ENCODE measurements at regions not wholly inside any gene's neighbourhood (a gene's known extent, or its start where the extent isn't known, plus 50 kb on each side); places are given as distances from the start of the nearest gene placed in this dataset.

DNA sequence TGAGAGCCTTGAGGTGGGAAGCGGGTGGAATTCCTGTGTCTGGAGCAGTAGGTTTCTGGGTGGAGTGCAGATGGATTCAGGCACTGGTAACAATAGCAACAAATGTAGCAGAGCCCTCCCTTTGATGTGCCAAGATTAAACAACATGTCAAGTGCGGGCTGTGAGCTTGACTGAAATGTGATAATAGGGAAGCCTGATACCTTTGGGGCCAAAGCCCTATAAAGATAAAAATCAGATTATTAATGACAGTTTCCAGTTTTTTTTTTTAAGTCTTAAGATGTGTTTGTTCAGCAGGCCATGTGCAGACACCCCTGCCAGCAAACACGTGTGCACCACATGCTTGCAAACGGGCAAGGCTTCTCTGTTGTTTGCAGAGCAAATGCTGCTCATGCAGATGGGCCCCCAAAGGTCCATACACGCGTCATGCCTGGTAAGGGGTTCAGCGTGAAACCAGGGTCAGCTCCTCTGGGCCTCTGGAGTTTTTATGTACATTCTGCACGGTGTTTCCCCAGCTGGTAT lies 193.2 kb downstream of the GADD45G start:
- no peak for DNase-seq

DNA sequence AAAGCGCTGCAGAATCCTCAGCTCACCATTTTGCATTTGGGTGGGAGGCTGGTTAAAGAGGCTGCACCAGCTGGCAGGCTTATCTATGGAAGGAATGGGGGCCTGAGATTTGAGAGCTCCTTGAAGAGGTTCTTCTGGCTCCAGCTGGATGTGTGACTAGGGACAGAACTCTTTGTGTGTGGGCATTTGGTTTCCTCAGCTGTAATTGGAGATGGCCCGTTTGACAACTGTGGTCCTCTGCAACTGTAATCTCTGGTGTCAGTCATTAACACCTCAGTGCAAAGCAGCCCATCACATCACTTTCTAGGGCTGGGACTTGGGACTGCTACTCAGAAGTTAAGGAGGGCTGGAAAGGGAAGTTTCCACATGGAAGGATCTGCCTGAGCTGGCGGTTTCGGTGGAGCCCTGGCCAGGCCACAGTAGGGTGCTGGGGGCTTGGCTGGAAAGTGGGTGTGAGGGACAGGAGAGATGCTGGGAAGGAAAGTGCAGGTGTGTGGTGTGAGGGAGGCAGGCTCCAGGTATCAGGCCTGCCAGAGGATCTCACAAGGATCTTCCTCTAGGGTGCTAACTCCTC lies 193.8 kb downstream of the GADD45G start:
- no peak for DNase-seq

DNA sequence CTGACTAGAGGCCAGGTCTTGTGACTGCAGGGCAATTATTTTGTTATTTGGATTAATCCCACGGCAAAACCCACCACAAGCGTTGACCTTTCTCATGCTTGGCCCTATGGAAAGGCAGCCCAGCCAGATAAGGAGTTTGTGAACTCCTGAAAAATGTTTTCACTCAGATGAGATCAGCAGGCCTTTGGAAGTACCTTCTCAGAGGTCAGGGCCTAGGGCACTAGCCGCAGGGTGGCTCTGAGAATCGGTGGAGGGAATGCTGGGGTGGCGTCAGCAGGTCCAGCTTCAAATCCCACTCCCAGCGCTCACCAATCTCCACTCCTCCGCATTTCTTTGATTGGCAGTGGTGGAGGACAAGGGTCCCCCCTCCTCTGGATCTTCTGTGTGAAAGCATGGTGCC lies 194.4 kb downstream of the GADD45G start:
- no peak for DNase-seq

DNA sequence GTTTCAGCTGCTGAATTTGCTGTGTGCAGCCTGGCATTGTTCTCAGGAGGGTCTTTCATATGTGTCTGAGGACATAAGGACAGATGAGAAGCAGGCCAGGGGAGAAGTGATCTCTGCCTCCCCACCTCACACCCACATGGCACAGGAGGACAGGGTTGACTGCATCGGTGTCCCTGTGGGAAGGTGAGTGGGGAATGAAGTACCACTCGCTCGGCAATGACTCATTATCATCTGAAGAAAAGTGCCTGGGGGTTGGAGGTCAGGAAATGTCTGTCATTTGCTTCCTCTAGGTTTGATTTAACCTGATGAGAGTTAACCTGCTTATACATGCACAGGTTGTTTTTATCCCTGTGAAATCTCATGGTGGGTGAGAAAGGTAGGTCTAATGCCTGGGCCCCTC lies 195.0 kb downstream of the GADD45G start:
- DNase-seq = no peak

DNA sequence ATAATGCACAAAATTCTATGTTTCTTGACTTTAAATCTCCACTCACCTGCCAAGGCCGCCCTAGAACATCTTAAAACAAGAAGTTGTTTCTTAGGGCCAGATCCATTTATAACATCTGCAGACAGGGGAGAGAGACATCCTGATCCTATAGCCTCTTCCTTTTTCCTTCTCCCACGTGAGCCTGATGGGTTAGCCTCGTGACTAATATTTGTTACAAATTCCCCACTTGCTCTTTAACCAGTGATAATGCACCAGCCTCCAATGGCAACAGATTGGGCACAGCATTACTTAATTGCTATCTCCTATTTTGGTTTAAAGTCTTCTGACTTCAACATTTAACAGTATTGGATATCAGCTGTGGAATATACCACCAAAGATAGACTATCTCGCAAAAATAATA lies 196.5 kb downstream of the GADD45G start:
- DNase-seq = no peak

DNA sequence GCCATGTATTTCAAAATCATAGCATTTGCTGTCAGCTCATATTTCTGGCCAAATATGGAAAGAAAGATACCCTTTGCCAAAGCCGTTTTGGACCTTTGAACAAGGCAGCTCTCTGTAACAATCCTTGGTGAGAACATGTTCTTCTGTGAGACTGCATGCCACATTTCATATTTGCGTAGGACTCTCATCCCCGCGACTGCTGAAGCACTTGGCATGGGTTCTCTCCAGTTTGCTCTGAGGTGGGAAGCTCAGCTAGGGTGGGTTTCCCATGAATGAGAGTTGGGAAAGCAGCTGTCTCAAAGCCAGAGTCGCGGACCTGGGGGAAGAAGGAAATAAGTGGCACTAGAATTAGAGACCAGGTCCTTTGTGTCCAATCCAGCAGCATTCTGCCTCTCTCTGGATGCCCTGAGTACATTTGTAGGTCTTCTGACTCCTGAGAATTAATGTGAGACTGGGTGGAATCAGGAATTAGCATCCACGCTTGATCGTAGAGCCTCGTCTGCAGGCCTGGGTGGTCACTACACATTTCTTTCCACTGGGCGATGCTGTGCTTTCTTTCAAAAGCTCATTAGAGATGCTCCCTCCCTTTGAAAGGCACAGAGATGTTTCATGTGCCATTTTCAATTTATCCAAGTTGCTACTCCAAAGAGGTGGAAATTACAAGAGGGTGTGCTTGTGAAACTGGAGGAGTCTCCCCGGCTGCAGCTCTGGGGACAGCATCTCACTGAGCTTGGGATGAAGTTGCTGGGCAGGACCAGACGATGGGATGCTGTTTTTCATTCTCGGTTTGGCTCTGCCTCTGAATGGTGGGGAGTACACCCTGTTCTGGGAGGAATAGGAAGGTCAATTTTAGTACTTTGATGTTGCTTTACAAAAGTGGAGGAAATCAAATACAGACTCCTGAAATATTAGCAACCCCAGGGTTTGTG lies 197.2 kb downstream of the GADD45G start:
- no peak for DNase-seq

DNA sequence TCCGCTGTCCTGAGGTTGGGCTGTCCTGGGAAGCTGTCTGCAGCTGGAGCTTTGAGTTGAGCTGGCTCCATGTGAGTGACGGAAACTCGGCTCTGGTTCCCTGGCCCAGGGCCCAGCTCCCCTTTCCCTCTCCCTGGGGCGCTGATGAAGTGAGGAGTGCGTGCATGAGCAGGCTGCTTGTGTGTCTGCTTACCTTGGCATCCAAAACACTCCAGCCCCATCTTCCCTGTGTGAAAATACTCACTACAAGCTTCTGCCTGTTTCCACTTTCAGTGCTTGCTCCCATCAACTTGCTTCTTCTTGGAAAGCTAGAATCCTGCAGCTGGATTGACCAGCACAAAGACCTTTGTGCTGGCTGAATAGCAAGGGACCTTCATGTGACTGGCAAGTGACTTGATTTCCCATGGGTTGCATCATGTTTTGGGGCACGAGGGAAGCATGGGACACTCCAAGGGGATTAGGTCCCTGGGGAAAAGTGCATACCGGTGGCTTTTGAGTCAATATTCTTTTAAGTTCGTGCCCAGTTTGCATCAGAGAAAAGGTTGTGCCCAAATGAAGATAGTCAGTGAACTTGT lies 198.1 kb downstream of the GADD45G start:
- no peak for DNase-seq

DNA sequence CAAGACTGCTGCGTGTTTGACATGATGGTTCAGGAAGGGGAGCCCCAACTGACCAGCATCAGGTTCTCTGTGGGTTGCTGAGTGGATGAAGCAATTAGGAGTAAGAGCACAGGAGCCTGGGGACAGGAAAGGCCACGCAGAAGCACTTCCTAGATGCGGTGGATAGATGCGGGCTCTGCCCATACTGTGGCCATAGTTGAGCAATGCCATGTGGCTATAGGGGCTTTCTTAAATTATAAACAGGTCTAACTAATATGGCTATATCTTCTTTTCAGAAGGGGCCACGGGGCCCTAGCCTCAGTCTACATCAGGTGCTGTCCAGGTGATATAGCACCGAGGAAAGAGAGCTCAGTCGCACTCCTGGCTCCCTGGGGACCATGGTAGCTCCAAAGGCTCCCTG lies 198.6 kb downstream of the GADD45G start:
- DNase-seq = no peak

DNA sequence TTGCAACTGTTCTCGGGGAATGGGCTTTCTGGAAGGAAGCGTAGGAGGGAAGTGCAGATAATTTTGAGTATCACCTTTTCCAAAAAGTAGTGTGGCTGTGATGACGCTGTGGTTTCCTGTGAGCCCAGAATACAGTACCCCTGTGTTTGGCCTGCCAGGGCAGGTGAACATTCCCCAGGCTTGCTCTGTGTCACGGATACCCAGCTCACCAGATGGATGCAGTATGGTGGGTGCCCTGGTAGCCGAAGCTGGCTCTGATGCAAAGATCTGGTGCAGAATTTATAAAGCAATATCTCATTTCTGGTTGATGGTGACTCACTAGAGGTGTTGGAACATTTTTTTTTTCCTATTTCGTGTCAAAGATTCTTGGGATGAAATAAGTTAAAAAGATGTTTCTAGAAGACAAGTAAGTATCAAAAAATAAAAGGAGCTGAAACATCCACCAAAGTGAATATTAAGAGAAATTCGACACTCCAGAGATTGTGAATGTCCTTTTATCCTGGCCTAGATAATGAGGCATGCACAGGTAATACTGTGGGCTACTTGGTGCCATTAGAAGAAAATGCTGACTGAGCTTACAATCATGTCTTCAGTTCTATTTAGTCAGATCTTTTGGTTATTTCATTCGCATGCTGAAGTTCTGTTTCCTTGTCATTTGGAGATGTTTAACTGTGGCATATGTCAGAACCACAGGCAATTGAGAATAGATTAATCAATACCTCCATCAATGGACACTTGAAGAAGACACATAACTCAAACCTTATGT lies 200.1 kb downstream of the GADD45G start:
- no peak for DNase-seq

DNA sequence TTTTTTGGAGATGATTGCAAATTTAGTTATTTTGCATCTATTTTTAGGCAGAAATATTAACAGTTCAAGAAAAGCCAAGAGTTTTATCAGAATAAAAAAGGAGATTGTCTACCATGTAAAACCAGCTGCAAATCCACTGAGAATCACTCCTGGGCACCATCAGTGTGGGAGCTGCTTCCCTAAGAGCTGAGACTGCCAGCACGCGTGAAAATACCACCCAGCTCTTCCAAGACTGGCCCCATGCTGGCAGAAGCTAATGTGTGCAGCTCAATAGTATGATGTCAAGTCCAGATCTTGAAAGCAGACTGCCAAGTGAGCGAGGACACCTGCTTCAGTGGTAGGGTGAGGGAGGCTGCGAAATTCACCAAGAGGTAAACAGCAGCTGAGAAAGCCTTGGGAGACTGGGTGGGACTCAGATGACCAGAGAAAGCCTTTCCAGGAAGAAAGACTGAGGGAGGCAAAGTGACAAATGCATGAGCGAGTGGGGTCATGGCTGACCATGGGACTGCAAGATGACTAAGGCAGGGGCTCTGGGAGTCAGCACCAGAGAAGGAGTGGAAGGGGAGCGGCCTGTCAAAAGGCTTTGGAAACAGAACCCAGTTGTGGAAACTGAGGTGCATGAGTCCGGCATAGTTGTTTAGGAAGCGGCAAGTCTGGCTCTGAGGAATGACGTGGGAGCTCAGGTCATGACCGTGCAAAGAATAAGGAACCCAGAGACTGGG lies 200.9 kb downstream of the GADD45G start:
- no peak for DNase-seq

DNA sequence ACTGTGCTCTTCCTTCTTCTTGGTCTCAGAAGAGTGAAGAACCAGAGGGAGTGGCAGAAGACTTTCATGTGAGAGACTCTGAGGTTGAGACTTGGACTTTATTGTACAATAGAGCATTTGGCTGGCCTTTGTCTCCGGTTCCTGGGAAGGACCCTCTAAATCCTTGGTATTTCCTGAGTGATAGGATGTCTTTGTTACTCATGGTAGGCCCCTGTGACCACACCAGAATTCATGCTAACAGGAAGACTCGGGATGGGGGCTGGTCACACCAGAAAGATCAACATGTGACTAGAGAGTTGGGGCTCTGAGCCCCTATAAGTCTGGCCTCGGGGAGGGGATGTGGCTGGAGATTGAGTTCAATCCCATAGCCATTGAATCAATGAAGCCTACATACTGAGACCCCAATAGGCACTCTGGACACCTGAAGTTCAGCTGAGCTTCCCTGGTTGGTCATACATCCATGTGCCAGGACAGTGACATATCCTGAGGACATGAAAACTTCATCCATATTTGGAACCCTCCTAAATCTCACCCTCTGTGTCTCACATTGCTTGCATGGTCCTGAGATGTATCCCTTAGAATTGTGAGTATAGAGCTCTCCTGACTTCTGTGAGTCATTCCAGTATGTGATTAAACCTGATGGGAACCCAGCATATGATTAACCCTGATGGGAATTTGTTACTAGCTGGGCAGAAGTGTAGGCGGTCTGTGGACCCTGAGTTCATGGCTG lies 201.7 kb downstream of the GADD45G start:
- no peak for DNase-seq

DNA sequence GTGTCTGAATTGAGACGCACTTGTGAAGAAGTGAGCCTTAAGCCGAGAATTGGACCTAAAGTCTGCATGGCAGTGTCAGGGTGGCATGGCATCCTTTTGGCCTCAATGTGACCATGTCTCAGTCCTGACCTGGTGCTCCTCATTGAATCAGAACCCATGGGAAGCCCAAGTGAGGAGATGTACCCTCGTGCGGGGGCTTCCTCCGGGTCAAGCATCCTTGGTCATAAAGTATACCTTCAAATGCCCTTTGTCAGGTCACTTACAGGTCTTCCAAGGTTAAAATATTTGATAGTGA lies 202.2 kb downstream of the GADD45G start:
- DNase-seq = no peak

DNA sequence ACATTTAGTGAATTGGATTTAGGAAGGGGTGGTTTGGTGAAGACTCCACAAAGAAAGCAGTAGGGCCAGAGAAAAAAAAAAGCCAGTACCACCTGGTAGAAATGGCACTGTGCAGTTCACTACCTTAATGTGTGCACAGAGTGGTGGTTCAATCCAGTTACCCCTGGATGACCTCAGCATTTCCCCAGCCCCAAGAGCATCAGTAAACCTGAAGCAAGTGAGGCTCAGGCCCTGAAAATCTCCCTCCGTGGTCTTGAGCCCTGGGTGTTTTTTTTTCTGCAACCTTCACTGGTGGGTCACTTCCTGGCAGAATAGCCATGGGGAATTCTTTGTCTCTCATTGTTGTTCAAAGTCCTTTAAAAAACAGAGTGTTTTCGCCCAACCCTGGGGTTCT lies 202.9 kb downstream of the GADD45G start:
- no peak for DNase-seq

DNA sequence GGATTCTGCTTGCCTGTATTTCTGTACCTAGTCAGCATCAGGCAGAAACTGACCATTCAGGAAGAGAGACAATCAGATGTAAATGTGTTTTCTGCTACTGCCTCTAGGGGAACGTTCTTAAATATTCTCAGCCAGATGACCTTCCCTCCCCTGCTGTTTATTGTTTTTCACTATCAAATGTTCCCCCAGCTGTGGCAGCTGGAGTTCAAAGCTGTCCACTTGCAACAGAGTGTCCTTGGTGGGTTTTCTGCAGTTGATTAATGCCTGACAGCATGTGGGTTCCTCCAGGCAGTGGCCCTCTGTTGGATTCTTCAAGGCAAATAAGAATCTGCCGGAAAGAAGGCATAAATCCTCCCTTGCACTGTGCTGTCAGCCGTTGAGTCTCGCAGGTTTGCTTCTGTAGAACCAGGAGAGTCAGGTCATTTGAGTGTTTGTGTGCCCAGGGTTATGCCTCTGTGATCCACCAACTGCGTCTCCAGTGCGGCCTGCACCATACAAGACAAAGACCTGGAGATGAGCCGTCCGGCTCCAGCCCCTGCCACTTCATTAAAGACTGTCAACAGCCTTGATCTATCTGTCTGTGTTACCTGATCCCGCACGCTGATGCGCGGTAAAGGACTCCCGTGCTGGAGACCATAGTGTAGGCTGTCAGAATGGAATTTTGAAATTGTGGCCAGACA lies 203.4 kb downstream of the GADD45G start:
- no peak for DNase-seq

DNA sequence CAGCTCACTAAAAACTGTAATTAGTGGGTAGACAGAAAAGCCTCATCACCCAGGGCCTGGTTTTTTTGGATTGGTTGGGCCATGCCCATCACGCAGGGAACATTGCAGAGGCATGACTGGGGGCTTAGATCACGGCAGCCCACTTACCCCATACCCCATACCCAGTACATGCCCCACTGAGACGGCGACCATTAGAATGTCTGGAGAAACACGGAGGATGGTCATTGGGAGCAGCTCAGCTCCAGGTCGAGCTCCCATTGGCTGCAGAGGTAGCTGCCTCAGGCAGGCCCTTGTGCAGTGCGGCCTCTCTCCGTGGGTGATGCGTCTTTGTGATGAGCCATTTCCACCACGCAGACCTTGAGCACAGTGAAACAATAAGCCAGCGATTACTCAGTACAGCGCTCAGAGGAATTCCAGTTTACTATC lies 204.0 kb downstream of the GADD45G start:
- no peak for DNase-seq

DNA sequence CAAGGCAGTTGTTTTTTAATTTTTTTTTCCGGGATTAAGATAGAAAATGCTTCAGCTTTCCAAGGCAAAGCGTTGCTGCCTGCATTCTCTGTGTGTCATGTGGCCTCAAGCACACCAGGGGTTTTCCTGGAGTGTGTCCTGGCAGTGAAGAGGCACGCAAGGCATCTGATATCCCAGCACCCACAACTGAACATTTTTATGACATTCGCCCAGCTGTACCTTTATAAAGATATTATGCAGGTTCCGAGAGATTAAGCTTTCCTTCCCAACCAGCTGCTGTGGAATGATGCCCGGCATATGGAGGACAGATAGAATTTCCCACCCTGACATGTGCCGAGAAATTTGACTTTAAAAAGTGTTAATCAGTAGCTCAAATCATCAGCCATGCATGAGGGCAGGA lies 205.6 kb downstream of the GADD45G start:
- DNase-seq = no peak

DNA sequence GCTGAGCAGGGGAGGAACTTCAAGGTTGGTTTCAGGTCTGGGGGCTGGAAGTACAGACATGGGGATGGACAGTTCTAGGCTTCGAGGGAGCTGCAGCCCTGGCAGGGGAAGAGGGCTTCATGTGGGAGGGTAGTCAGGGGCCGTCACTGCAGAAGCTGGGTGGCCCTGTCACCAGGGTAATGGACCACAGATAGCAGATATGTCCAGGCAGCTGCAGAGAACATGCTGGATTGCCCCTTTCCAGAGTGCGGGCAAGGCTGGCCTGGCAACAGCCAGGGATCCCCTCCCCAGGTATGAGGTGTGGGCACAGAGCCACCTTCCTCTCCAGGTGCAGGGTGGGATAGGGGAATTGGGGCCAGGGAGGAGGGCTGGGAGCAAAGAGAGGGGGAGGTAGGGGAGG lies 206.5 kb downstream of the GADD45G start:
- no peak for DNase-seq

DNA sequence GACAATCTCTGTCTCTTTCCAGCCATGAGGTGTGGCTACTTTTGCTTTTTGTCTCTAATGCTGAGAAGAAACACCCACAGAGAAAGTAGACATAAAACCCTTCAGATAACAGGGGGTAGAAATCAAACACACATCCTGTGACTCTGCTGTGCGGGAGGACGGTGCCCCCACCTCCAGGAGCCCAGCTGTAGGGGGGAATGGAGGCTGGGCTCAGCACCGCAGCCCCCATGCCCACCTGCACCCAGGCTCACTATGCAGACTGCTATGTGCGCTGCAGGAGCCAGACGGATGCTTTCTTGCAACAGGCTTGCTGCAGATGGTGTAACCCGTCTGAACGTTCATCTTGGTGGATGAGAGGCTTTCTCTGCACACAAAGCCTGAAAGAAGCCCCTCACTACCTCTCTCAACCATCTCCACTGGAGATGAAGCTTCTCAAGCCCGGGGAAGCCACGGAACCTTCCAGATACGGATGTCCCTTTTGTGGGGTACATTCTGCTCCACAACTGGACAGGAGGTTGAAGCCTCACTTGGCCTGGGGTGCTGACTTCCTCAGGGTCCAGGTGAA lies 207.2 kb downstream of the GADD45G start:
- no peak for DNase-seq

DNA sequence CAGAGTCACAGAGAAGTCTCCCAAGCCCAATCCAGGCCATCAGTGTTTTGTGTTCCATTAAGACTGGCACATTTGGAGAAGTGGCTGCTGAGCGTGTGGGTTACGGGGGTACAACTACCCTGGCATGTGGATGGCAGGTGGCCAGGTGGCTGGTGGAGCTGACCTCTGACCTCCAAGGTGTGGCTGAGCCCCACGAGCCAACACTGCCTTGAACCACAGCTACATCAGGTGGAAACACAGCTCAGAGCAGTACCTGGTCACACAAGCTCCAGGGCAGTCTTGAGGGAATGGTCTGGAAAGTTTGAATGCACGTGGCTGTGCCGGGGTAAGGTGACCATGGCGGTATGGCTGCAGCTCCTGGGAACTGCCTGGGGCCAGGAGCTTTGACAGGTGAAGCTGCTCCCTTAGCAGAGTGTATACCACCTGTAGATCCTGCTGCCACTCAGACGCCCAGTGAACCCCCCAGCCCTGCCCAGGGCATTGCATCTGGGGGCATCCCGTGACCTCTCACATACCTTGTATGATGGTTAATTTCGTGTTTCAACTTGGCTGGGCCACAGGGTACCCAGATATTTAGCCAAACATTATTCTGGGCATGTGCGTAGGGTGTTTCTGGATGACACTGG lies 207.9 kb downstream of the GADD45G start:
- DNase-seq = no peak

DNA sequence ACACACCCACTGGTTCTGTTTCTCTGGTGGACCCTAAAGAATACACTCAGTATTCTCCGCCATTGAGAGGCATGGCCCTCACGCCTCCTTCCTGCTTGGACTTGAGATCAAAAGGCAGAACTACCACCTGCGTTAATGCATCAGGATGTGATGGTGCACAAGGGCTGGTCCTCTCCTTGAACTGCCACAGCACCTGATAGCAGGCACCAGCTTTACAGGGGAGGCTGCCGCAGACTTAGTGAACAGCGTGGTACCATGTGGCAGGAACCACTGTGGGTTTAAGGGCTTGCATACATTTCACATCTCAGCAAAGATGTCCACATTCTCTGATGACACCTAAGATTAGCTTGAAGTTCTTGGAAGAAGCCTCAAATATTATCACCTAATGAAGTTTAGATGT lies 208.7 kb downstream of the GADD45G start:
- DNase-seq = no peak
